H9 (cell line): ENCODE measurements at regions not wholly inside any gene's neighbourhood (a gene's known extent, or its start where the extent isn't known, plus 50 kb on each side); places are given as distances from the start of the nearest gene placed in this dataset.
A peak's percentile ranks its signal among the peaks of the same experiment; 100 is the strongest.

ENCODE experiments used
- DNase-seq: peaks from one replicate; pipeline ENCODE4 v3.0.0-alpha.2; 2017
- H2AFZ ChIP-seq: one replicate; pipeline ENCODE4 v1.6.1; 2013; ENCODE audit warnings: mild to moderate bottlenecking, low read length, control low read depth, moderate library complexity
- H2AK5ac ChIP-seq: 2 replicates; pipeline ENCODE4 v1.6.1; 2013; ENCODE audit warnings: low read length, control low read depth, mixed read lengths; ENCODE audit not compliant: insufficient read length
- H2BK120ac ChIP-seq: one replicate; pipeline ENCODE4 v1.6.1; 2013; ENCODE audit warnings: low read depth, mild to moderate bottlenecking, low read length, control low read depth, inconsistent platforms; ENCODE audit not compliant: poor library complexity, severe bottlenecking
- H2BK12ac ChIP-seq: 2 replicates; pipeline ENCODE4 v1.6.1; 2013; ENCODE audit warnings: low read length, control low read depth, mixed read lengths, low read depth; ENCODE audit not compliant: insufficient read length
- H2BK15ac ChIP-seq: 2 replicates; pipeline ENCODE4 v1.6.1; 2013; ENCODE audit warnings: low read depth, low read length, control low read depth
- H2BK20ac ChIP-seq: one replicate; pipeline ENCODE4 v1.6.1; 2013; ENCODE audit warnings: low read depth, mild to moderate bottlenecking, low read length, control low read depth, inconsistent platforms; ENCODE audit not compliant: poor library complexity, severe bottlenecking
- H2BK5ac ChIP-seq: 2 replicates; pipeline ENCODE4 v1.6.1; 2013; ENCODE audit warnings: low read length, control low read depth, mixed read lengths; ENCODE audit not compliant: insufficient read length
- H3K14ac ChIP-seq: 2 replicates; pipeline ENCODE4 v1.6.1; 2013; ENCODE audit warnings: low read length, control low read depth; ENCODE audit not compliant: insufficient read depth
- H3K18ac ChIP-seq: 2 replicates; pipeline ENCODE4 v1.6.1; 2013; ENCODE audit warnings: low read depth, mild to moderate bottlenecking, mixed read lengths, low read length, control low read depth; ENCODE audit not compliant: insufficient read length
- H3K23ac ChIP-seq: 2 replicates; pipeline ENCODE4 v1.6.1; 2013; ENCODE audit warnings: low read length, control low read depth, mixed read lengths, low read depth; ENCODE audit not compliant: insufficient read length
- H3K23me2 ChIP-seq: 2 replicates; pipeline ENCODE4 v1.6.1; 2013; ENCODE audit warnings: low read depth, mild to moderate bottlenecking, mixed read lengths, low read length, control low read depth; ENCODE audit not compliant: insufficient read length, poor library complexity, severe bottlenecking
- H3K27ac ChIP-seq: 2 replicates; pipeline ENCODE4 v1.5.1; 2013; ENCODE audit warnings: low read length, control low read depth, mixed read lengths, low read depth; ENCODE audit not compliant: insufficient read length
- H3K27me3 ChIP-seq: 2 replicates; pipeline ENCODE4 v1.6.1; 2013; ENCODE audit warnings: low read length, control low read depth, inconsistent platforms; ENCODE audit not compliant: insufficient read depth
- H3K4ac ChIP-seq: 2 replicates; pipeline ENCODE4 v1.6.1; 2013; ENCODE audit warnings: low read depth, mild to moderate bottlenecking, control low read depth, inconsistent platforms, low read length, moderate library complexity
- H3K4me1 ChIP-seq: 2 replicates; pipeline ENCODE4 v1.6.1; 2013; ENCODE audit warnings: low read length, control low read depth, inconsistent platforms; ENCODE audit not compliant: insufficient read depth
- H3K4me2 ChIP-seq: 2 replicates; pipeline ENCODE4 v1.6.1; 2013; ENCODE audit warnings: low read length, control low read depth, mixed read lengths; ENCODE audit not compliant: insufficient read length, insufficient read depth
- H3K56ac ChIP-seq: 2 replicates; pipeline ENCODE4 v1.6.1; 2013; ENCODE audit warnings: low read depth, mild to moderate bottlenecking, mixed read lengths, low read length, control low read depth; ENCODE audit not compliant: insufficient read length
- H3K79me1 ChIP-seq: 2 replicates; pipeline ENCODE4 v1.6.1; 2013; ENCODE audit warnings: low read depth, mild to moderate bottlenecking, moderate library complexity, low read length, control low read depth, inconsistent platforms; ENCODE audit not compliant: insufficient read depth, poor library complexity, severe bottlenecking
- H3K79me2 ChIP-seq: 2 replicates; pipeline ENCODE4 v1.6.1; 2013; ENCODE audit warnings: low read length, control low read depth, inconsistent platforms; ENCODE audit not compliant: insufficient read depth
- H3K9ac ChIP-seq: 2 replicates; pipeline ENCODE4 v1.6.1; 2013; ENCODE audit warnings: low read length, control low read depth, mixed read lengths; ENCODE audit not compliant: insufficient read length; ENCODE audit errors: extremely low read depth
- H3K9me3 ChIP-seq: one replicate; pipeline ENCODE4 v1.6.1; 2013; ENCODE audit warnings: low read depth, low read length, inconsistent platforms; ENCODE audit not compliant: control insufficient read depth
- H3T11ph ChIP-seq: one replicate; pipeline ENCODE4 v1.6.1; 2013; ENCODE audit warnings: mild to moderate bottlenecking, low read length, control low read depth, inconsistent platforms
- H4K20me1 ChIP-seq: one replicate; pipeline ENCODE4 v1.6.1; 2013; ENCODE audit not compliant: control insufficient read depth, insufficient read length, insufficient read depth
- H4K5ac ChIP-seq: 2 replicates; pipeline ENCODE4 v1.6.1; 2013; ENCODE audit warnings: low read depth, mild to moderate bottlenecking, mixed read lengths, low read length, control low read depth; ENCODE audit not compliant: insufficient read length
- H4K8ac ChIP-seq: replicated peaks from 2 replicates; pipeline ENCODE4 v1.6.1; 2013; ENCODE audit warnings: low read length, control low read depth, mixed read lengths, low read depth; ENCODE audit not compliant: insufficient read length
- H4K91ac ChIP-seq: 2 replicates; pipeline ENCODE4 v1.6.1; 2013; ENCODE audit warnings: low read depth, mild to moderate bottlenecking, moderate library complexity, mixed read lengths, low read length, control low read depth; ENCODE audit not compliant: insufficient read length
- H3K27ac Mint-ChIP-seq, 3 experiments: 2 replicates in 2 of 3; 3 replicates in 1 of 3; pipeline ENCODE4 v1.8.0; 2020 to 2021; ENCODE audit warnings: mixed read lengths in 3 of 3, mild to moderate bottlenecking in 1 of 3, moderate library complexity in 1 of 3
- H3K27me3 Mint-ChIP-seq: 2 replicates; pipeline ENCODE4 v1.8.0; 2021; ENCODE audit warnings: low read depth, mild to moderate bottlenecking, moderate library complexity, mixed read lengths
- H3K36me3 Mint-ChIP-seq, 3 experiments: 2 replicates in 2 of 3; 3 replicates in 1 of 3; pipeline ENCODE4 v1.8.0; 2020 to 2021; ENCODE audit warnings: low read depth in 3 of 3, mixed read lengths in 3 of 3; ENCODE audit not compliant: insufficient read depth in 1 of 3
- H3K4me1 Mint-ChIP-seq, 2 experiments: 2 replicates each; pipeline ENCODE4 v1.8.0; 2020; ENCODE audit warnings: mixed read lengths in 2 of 2
- H3K4me3 Mint-ChIP-seq, 2 experiments: 2 replicates in 1 of 2; 3 replicates in 1 of 2; pipeline ENCODE4 v1.8.0; 2020 to 2021; ENCODE audit warnings: mild to moderate bottlenecking in 2 of 2, mixed read lengths in 2 of 2, moderate library complexity in 1 of 2
- H3K9me3 Mint-ChIP-seq, 2 experiments: 2 replicates in 1 of 2; 3 replicates in 1 of 2; pipeline ENCODE4 v1.8.0; 2020; ENCODE audit warnings: mild to moderate bottlenecking in 2 of 2, mixed read lengths in 2 of 2, moderate library complexity in 1 of 2
- WGBS: extraction: QIAGEN DNeasy Blood & Tissue Kit; methylation state at CpG from one replicate; pipeline ENCODE4 v1.1.7; 2013; ENCODE audit warnings: missing lambda C conversion rate, low lambda C conversion rate, mixed read lengths; ENCODE audit not compliant: insufficient read length; ENCODE audit errors: extremely low coverage; 5-methylcytosine and 5-hydroxymethylcytosine counted together
- TF ChIP-seq, protein P1 (sequence below): fragments of 200-600 bp; sonication (generic); conservative IDR thresholded peaks from 3 replicates; pipeline ENCODE4 v1.8.0; 2021; ENCODE audit warnings: antibody characterized with exemption, mild to moderate bottlenecking

DNA sequence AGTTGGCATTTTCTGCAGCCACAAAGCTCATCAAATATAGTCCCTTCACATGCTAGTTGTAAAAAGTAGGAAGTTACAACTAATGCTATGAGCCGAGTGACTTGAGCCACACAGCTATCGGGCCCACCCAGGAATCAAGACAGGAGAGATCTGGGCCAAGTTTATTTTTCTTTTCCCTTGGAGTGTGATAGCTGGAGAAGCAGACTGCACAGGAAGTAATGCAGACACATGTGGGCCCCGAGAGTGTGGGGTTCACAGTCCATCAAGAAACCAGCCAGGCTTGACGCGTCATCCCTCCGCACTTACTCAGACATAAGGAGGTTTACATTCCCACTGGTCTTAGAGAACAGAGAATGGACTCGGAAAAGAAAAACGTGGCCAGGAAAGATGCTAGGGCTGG is 403.1 kb upstream of the CDH11 start:
- peaks cover 3% of the 10 kb centered on the region for H3K27me3 Mint-ChIP-seq
- Histone ChIP-seq H4K91ac (no peak overlapping the region), H2BK12ac (no peak overlapping the region), H2BK120ac (no peak overlapping the region), H2BK20ac (no peak overlapping the region), H3K4ac (no peak overlapping the region), H4K8ac (no peak overlapping the region), H3K56ac (no peak overlapping the region), H3K4me1 (peaks cover 23% of the 10 kb centered on the region), H3K4me2 (no peak overlapping the region), H2AK5ac (no peak overlapping the region), H3K9me3 (no peaks in the 10 kb centered on the region), H3K23me2 (no peaks in the 10 kb centered on the region), H3K27me3 (no peaks in the 10 kb centered on the region), H2BK15ac (no peak overlapping the region), H3K23ac (no peak overlapping the region), H4K20me1 (no peaks in the 10 kb centered on the region), H3K27ac (no peak overlapping the region), H2AFZ (no peak overlapping the region), H2BK5ac (no peak overlapping the region), H3K79me2 (no peaks in the 10 kb centered on the region), H3K18ac (no peak overlapping the region), H3K79me1 (no peaks in the 10 kb centered on the region), H3T11ph (no peak overlapping the region), H3K9ac (no peak overlapping the region), H4K5ac (no peak overlapping the region), H3K14ac (no peak overlapping the region)
- H3K36me3 Mint-ChIP-seq: peaks cover 3 to 12% (median 4%) of the 10 kb centered on the region in 3 experiments; a peak in 5 of 7 replicates
- H3K9me3 Mint-ChIP-seq: peaks cover 4 to 8% of the 10 kb centered on the region in 2 experiments
- no peak overlapping the region for H3K4me3 Mint-ChIP-seq
- peaks cover 51 to 54% of the 10 kb centered on the region in 2 experiments for H3K4me1 Mint-ChIP-seq
- H3K27ac Mint-ChIP-seq: peak overlapping the region in 1 of 3 experiments; percentile 80; a peak in 2 of 7 replicates
- no peak for DNase-seq
- TF ChIP-seq, protein P1, sequence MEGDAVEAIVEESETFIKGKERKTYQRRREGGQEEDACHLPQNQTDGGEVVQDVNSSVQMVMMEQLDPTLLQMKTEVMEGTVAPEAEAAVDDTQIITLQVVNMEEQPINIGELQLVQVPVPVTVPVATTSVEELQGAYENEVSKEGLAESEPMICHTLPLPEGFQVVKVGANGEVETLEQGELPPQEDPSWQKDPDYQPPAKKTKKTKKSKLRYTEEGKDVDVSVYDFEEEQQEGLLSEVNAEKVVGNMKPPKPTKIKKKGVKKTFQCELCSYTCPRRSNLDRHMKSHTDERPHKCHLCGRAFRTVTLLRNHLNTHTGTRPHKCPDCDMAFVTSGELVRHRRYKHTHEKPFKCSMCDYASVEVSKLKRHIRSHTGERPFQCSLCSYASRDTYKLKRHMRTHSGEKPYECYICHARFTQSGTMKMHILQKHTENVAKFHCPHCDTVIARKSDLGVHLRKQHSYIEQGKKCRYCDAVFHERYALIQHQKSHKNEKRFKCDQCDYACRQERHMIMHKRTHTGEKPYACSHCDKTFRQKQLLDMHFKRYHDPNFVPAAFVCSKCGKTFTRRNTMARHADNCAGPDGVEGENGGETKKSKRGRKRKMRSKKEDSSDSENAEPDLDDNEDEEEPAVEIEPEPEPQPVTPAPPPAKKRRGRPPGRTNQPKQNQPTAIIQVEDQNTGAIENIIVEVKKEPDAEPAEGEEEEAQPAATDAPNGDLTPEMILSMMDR: no peak
- WGBS: no CpG with 5 or more reads among the region's 8 CpGs
